Stomach (tissue), 8 donors: ENCODE measurements at regions not wholly inside any gene's neighbourhood (a gene's known extent, or its start where the extent isn't known, plus 50 kb on each side); places are given as distances from the start of the nearest gene placed in this dataset.
"Not testable (repeated sequence)": the region's sequence is repeated elsewhere in the genome, so short reads cannot be mapped to it uniquely, and the experiment has no call there.

Source experiments
- DNase-seq, 2 donors: peaks; one replicate each; pipeline versions ENCODE4 v3.0.0 to v3.0.0-alpha.2; 2013 to 2019
- H3K27ac ChIP-seq, 5 donors: fragments of 200-600 bp in 4 of 5; sonication (generic) in 4 of 5; one replicate each; pipeline ENCODE4 v1.5.1; 2013 to 2019; ENCODE audit warnings: mild to moderate bottlenecking in 1 of 5, moderate library complexity in 1 of 5
- H3K27me3 ChIP-seq, 3 donors: fragments of 200-600 bp; sonication (generic); one replicate each; pipeline ENCODE4 v1.5.1; 2017 to 2019; ENCODE audit warnings: mixed run types in 1 of 3
- H3K36me3 ChIP-seq, 4 donors: fragments of 200-600 bp; sonication (generic); 1 replicate in 3 of 4; 2 replicates in 1 of 4; pipeline ENCODE4 v1.5.1; 2016 to 2019
- H3K4me1 ChIP-seq, 4 donors: fragments of 200-600 bp; sonication (generic); one replicate each; pipeline ENCODE4 v1.5.1; 2016 to 2019
- H3K4me3 ChIP-seq, 4 donors: fragments of 200-600 bp; sonication (generic) in 3 of 4; one replicate each; pipeline ENCODE4 v1.5.1; 2016 to 2019; ENCODE audit warnings: mild to moderate bottlenecking in 1 of 4
- H3K9me3 ChIP-seq, 4 donors: fragments of 200-600 bp; sonication (generic); one replicate each; pipeline ENCODE4 v1.5.1; 2016 to 2019
- CTCF ChIP-seq, 7 experiments: fragments of 450-650 bp in 4 of 7; fragments of 200-600 bp in 3 of 7; sonication (generic) in 3 of 7; IDR thresholded peaks; one replicate each; pipeline ENCODE4 v1.5.1; 2016 to 2019; ENCODE audit warnings: antibody characterized with exemption in 7 of 7, control low read depth in 2 of 7, mild to moderate bottlenecking in 1 of 7
- EP300 ChIP-seq: sonication (generic); formaldehyde crosslinking; IDR thresholded peaks from one replicate; pipeline ENCODE4 v1.6.1; 2017; ENCODE audit warnings: antibody characterized with exemption
- POLR2A ChIP-seq, 4 donors: fragments of 450-650 bp; IDR thresholded peaks; one replicate each; pipeline ENCODE4 v1.6.1; 2016; ENCODE audit warnings: antibody characterized with exemption in 4 of 4, control low read depth in 2 of 4, mild to moderate bottlenecking in 1 of 4, moderate library complexity in 1 of 4
- POLR2AphosphoS5 ChIP-seq, 3 donors: sonication (generic); formaldehyde crosslinking; IDR thresholded peaks; one replicate each; pipeline ENCODE4 v1.6.1; 2016; ENCODE audit warnings: antibody characterized with exemption in 3 of 3
- WGBS, 5 donors: extraction: QIAGEN DNeasy Blood & Tissue Kit in 3 of 5; methylation state at CpG; one replicate each; pipeline versions ENCODE4 v1.1.5 to v1.1.7; 2013 to 2018; 5-methylcytosine and 5-hydroxymethylcytosine counted together
- intact Hi-C: fragments of 100-400 bp; cut with DNase I; formaldehyde crosslinking; loops from one replicate; pipeline ENCODE4 v1.15.1; 2023; ENCODE audit warnings: low total_unique reads
- donor health status: healthy with polysubstance abuse.
- donor health status: Bipolar disorder and iron deficiency.
- donor health status: healthy.

- 86 to 93% (median 90%) methylated on average over 10 of the region's 10 CpGs for WGBS, 5 donors
- H3K4me3 ChIP-seq: no peak overlapping the region
- intact Hi-C loops: no loop called here
- no peak for TF ChIP-seq CTCF (IDR thresholded peaks at IDR 0.05)
- no peak for TF ChIP-seq POLR2AphosphoS5 (IDR thresholded peaks at IDR 0.05)
- TF ChIP-seq POLR2A (IDR thresholded peaks at IDR 0.05): no peak
- TF ChIP-seq EP300: no peak
- DNase-seq: peak in 1 of 2 donors; percentile 0
- H3K9me3 ChIP-seq: no peaks in the 10 kb centered on the region
- no peaks in the 10 kb centered on the region for H3K36me3 ChIP-seq
- no peak overlapping the region for H3K27ac ChIP-seq
- H3K27me3 ChIP-seq: no peaks in the 10 kb centered on the region
- H3K4me1 ChIP-seq: no peaks in the 10 kb centered on the region
These were observed 85.3 kb upstream of the RET start for GRCh38 chr10:42991442-42992098.

- Histone ChIP-seq H3K36me3 (no peaks in the 10 kb centered on the region), H3K9me3 (no peaks in the 10 kb centered on the region), H3K4me1 (no peaks in the 10 kb centered on the region), H3K4me3 (no peak overlapping the region), H3K27ac (no peak overlapping the region), H3K27me3 (no peaks in the 10 kb centered on the region)
- WGBS, 5 donors: 81 to 89% (median 84%) methylated on average over 3 to 12 of the region's 12 CpGs
- peak in 1 of 2 donors; percentile 0 for DNase-seq
- intact Hi-C loops: no loop called here
- TF ChIP-seq CTCF (IDR thresholded peaks at IDR 0.05) (no peak), EP300 (no peak), POLR2A (IDR thresholded peaks at IDR 0.05) (no peak), POLR2AphosphoS5 (IDR thresholded peaks at IDR 0.05) (no peak)
These were observed 84.5 kb upstream of the RET start for GRCh38 chr10:42992156-42992956.

DNA sequence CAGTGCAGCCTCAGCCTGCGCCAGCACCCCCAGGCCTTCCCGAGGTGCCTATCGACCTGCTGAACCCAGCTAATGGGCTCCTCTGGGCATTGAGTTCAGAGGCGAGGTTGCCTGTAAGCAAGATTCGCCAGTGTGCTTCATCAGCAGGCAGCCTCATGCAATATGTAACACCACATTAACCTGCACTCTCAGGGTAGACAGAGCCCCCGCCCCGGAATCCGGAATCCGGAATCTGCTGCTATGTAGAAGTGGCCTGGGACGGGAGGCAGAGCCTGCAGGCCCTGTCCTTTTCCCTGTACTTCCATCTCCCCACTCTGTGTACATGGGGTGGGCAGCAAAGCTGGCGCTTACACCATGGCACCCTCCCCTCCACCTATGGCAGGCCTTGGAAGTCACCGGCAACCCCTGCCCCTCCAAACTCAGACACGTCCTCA is 83.9 kb upstream of the RET start:
- no peak for TF ChIP-seq POLR2A (IDR thresholded peaks at IDR 0.05)
- no peak for TF ChIP-seq CTCF (IDR thresholded peaks at IDR 0.05)
- TF ChIP-seq EP300: no peak
- no peak for TF ChIP-seq POLR2AphosphoS5 (IDR thresholded peaks at IDR 0.05)
- Histone ChIP-seq H3K36me3 (no peaks in the 10 kb centered on the region), H3K4me3 (no peak overlapping the region), H3K9me3 (no peaks in the 10 kb centered on the region), H3K27me3 (no peaks in the 10 kb centered on the region), H3K27ac (no peak overlapping the region), H3K4me1 (no peaks in the 10 kb centered on the region)
- DNase-seq: peak in 1 of 2 donors; percentile 1
- 91 to 98% (median 92%) methylated on average over 9 to 13 of the region's 13 CpGs for WGBS, 5 donors
- intact Hi-C loops: no loop called here

DNA sequence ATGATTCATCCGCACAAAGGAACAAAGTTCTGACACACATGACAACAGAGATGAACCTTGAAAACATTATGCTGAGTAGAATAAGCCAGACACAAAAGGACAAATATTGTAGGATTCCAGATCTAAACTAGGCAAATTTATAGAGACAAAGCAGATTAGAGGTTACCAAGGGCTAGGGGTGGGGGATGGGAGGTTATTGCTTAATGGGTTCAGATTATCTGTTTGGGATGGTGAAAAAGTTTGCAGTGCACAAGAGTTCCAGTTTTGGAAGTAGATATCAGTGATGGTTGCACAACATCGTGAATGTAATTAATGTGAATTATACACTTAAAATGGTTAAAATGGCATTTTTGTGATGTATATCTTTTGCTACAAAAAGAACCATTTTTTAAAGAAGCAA is 82.0 kb upstream of the RET start:
- H3K4me1 ChIP-seq, H3K36me3 ChIP-seq, H3K9me3 ChIP-seq, H3K27ac ChIP-seq, H3K4me3 ChIP-seq, DNase-seq, intact Hi-C loops, H3K27me3 ChIP-seq: not testable (repeated sequence)
- WGBS, 5 donors: 94 to 100% (median 95%) methylated on average over 1 of the region's 2 CpGs

DNA sequence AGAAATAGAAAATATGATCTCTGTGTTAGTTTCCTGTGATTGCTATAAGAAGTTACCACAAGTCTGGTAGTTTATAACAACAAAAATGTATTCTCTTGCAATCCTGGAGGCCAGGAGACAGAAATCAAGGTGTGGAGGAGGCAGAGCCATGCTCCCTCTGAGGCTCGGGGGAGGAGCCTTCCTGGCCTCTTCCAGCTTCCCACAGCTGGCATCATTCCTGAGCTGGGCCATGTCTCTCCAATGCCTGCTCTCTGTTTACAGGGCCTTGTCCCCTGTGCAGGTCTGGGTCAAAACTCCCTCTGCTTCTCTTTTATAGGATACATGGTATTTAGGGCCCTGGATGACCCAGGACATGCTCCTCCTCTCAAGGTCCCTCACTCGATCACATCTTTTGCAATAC is 81.3 kb upstream of the RET start:
- Histone ChIP-seq H3K27me3 (no peaks in the 10 kb centered on the region), H3K4me1 (no peaks in the 10 kb centered on the region), H3K27ac (no peak overlapping the region), H3K36me3 (no peaks in the 10 kb centered on the region), H3K9me3 (no peaks in the 10 kb centered on the region), H3K4me3 (no peak overlapping the region)
- 69 to 76% (median 72%) methylated on average over 2 of the region's 2 CpGs for WGBS, 5 donors
- DNase-seq: no peak
- TF ChIP-seq POLR2A (IDR thresholded peaks at IDR 0.05) (no peak), POLR2AphosphoS5 (IDR thresholded peaks at IDR 0.05) (no peak), EP300 (no peak), CTCF (IDR thresholded peaks at IDR 0.05) (no peak)
- intact Hi-C loops: no loop called here
